Activated T-cell treated with anti-CD3 and anti-CD28 coated beads for 4 hours (primary cell): ENCODE measurements at regions not wholly inside any gene's neighbourhood (a gene's known extent, or its start where the extent isn't known, plus 50 kb on each side); places are given as distances from the start of the nearest gene placed in this dataset.
"Not testable (repeated sequence)": the region's sequence is repeated elsewhere in the genome, so short reads cannot be mapped to it uniquely, and the experiment has no call there.

Source experiments
- DNase-seq: peaks from one replicate; pipeline ENCODE4 v3.0.0-alpha.2; 2020

- no peak for DNase-seq
These were observed 110.2 kb upstream of the SPIN1 start for GRCh38 chr9:88278036-88278435.

DNA sequence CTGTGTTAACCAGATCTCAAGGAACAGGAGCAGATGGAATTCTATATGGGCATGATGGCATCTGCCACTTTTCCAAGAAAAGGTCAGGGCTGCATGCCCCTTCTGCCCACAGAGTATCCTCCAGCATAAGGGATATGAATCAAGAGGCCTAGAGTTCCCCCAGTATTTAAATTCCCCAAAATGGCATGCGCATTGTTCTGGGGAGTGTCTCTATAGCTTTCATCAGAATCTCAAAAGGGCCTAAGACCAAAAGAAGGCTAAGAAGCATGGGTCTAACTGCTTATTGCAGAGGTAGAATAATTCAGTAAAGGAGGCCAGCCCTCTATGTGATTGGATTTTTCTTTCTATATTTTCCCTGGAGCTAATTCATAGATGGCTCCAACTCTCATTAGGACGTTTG is 114.2 kb upstream of the SPIN1 start:
- DNase-seq: no peak

- no peak for DNase-seq
These were observed 115.3 kb upstream of the SPIN1 start for GRCh38 chr9:88272986-88273385.

GRCh38 chr9:88270413-88270812 is 117.8 kb upstream of the SPIN1 start:
- no peak for DNase-seq

GRCh38 chr9:88268886-88269285 is 119.4 kb upstream of the SPIN1 start:
- no peak for DNase-seq

GRCh38 chr9:88267283-88267682 is 121.0 kb upstream of the SPIN1 start:
- DNase-seq: no peak

DNA sequence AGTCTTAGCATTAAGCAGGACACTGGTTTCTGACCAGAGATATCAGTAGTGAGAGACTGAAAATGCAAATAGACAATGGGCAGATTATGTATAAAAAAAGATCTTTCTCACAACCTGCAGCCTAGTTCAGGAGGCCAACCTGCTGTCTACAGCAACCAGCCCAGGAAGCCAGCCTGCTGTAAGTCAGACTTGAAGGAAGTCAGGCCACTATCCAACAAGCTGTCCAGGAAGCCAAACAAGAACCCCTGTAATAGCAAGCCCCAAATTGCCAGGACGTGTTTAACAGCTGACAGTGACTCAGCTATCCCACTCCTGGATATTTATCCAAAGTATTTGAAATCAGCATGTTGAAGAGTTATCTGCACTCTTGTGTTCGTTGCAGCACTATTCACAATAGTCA is 121.8 kb upstream of the SPIN1 start:
- DNase-seq: no peak

DNA sequence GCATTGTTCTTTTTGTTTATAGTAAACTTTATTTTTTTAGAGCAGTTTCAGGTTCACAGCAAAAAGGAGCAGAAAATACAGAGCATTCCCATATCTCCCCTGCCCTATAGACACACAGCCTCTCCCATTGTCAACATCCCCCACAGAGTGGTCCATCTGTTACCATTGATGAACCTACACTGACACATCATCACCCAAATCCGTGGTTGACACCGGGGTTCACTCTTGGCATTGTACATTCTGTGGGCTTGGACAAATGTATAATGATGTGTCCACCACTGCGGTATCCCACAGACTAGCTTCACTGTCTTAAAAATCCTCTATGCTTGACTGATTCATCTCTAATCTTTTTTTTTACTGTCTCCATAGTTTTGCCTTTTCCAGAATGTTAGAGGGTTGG is 120.7 kb upstream of the SPATA31C2 start:
- DNase-seq: no peak

DNA sequence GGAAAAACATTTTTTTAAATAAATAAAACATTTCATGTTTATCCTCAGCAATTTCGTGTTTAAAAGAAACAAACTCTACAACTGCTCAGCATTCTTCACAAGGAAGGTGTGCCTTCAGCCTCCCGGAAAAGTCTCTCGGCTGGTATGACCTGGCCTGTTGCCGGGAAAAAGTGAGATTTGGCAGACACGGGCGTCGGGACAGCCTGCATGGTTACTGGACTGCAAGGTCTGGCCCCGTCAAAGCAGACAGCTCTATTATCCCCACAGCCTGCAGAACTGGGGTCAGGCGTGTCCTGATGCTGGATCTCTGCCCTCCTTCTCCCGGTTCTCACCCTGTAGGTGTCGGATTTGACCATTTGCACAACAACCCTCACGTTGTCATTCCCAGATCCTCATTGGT is 120.3 kb upstream of the SPATA31C2 start:
- DNase-seq: no peak

GRCh38 chr9:88258024-88258423 is 119.7 kb upstream of the SPATA31C2 start:
- DNase-seq: no peak

GRCh38 chr9:88256216-88256615 is 117.9 kb upstream of the SPATA31C2 start:
- DNase-seq: no peak

GRCh38 chr9:88255806-88256205 is 117.5 kb upstream of the SPATA31C2 start:
- DNase-seq: not testable (repeated sequence)

- DNase-seq: no peak
These were observed 113.6 kb upstream of the SPATA31C2 start for GRCh38 chr9:88251903-88252302.

DNA sequence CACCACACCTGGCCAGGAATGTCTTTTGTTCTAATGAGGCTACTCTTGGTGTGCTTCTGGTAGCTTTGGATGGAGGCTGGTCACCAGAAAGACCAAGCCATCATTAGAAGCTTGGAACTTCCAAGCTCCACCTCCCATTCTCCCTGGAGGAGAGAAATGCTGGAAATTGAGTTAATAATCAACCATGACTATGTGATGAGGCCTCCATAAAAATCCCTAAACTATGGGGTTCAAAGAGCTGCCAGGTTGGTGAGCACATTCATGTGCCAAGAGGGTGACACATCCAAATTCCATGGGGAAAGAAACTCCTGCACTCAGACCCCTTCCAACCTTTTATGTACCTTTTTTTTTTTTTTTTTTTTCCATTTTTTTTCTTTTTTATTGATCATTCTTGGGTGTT is 105.5 kb upstream of the SPATA31C2 start:
- no peak for DNase-seq

- no peak for DNase-seq
These were observed 104.6 kb upstream of the SPATA31C2 start for GRCh38 chr9:88242879-88243278.

- DNase-seq: no peak
These were observed 99.8 kb upstream of the SPATA31C2 start for GRCh38 chr9:88237991-88238571.

DNA sequence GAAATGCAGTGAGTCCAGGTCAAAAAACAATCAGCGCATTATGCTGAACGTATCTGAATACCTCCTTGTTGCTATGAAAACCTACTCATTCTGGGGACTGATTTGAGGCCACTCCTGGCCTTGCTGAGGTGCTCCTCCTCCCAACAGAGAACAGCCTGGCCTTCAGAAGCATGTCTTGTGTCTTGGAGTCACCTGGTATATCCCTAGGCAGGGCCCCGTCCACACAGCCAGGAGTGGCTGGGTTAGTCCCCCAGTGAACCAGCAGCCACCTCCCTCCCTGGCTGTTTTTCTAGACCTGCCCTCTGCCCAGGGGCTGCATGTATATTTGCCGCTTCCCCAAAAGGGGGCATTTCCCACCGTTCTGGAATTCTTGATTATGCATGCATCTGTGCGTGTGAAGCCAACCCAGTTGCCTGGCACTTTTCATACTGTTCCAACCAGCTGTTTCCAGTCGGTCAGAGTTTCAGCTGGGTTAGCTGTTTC is 99.2 kb upstream of the SPATA31C2 start:
- no peak for DNase-seq

- no peak for DNase-seq
These were observed 98.5 kb upstream of the SPATA31C2 start for GRCh38 chr9:88236511-88237478.

DNA sequence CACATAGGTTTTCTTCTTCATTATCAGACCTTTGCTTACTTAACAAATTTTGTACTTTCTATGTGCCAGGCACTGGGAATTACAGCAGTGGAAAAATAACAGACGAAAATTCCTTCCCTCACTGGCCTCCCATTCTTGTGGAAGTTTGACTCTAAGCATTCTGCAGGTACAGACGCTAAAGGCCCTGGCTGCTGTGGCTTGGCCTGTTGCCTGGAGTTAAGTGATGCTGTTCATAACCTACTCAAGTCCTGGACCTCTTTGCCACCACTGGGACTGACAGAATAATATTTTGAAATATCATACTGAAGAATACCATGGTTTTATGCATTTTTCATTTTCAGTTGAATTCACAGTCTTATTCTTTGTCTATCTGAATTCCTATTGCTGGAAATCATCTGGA is 97.3 kb upstream of the SPATA31C2 start:
- no peak for DNase-seq

- no peak for DNase-seq
These were observed 95.8 kb upstream of the SPATA31C2 start for GRCh38 chr9:88234114-88234513.

DNA sequence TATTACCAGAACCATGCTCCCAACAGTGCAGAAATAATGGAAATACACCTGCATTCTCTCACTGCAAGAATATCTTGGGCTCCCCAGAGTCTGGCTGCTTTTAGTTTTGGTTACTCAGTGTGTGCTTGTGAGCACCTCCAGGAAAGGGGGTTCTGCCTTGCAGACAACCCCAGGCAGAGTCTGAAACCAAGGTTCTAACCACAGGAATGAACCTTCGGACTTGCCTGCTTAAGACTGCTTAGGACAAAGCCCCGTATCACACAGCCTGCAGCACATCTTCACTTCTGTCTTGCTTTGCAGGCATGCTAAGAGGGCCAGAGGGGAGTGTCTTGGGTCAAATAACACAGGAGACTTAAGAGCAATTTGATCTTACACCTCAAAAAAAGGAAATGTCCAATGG is 94.8 kb upstream of the SPATA31C2 start:
- DNase-seq: no peak

DNA sequence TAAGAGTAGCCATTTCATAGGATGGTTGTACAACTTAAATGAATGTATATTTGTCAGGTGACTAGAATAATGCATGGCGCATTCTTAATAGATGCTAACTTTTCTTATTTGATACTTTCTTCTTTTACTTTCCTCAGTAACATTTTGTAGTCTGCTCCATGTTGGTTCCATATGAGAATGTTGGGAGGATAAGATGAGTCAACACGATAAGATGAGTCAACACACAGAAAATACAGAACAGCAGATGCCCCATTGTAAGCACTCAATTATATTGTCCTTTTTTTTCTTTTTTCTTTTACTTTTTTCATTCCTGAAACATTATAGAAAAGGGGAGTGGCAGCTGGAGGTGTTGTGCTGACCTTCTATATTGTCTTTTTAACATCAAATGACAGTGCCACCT is 92.3 kb upstream of the SPATA31C2 start:
- DNase-seq: no peak

GRCh38 chr9:88229434-88229833 is 91.2 kb upstream of the SPATA31C2 start:
- DNase-seq: no peak

DNA sequence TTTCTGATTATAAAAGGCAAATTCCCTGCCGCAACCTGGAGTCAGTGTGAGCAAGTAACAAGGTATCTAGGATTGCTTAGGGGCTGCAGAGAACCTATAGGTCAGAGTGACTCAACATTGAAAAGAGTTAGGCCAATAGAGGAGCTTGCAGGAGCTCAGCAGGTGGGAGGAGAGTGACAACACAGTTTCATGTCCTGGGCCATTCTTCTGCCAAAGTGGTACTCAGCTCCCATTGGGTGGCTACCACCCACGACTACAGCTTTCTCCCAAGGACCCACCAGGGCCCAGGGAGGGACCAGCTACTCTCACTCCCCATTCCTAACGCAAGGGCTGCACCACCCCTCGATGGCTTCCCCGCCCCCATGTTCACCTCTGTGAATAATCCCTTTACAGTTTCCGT is 86.7 kb upstream of the SPATA31C2 start:
- DNase-seq: no peak
